ENCODE measurements at regions not wholly inside any gene's neighbourhood (a gene's known extent, or its start where the extent isn't known, plus 50 kb on each side); places are given as distances from the start of the nearest gene placed in this dataset.

GRCh38 chr10:85457191-85457590 lies 909.4 kb downstream of the GRID1 start:
- Histone ChIP-seq H3K4me1 (ENCODE audit: insufficient read depth, low read length) (no peaks in the 10 kb centered on the region), H4K5ac (ENCODE audit: insufficient read length, low read depth, low read length) (no peak overlapping the region), H3K18ac (ENCODE audit: insufficient read length, low read depth, low read length) (no peak overlapping the region), H4K91ac (ENCODE audit: insufficient read length, low read depth, low read length) (no peak overlapping the region), H3K9me3 (ENCODE audit: control insufficient read depth, low read depth, low read length) (no peaks in the 10 kb centered on the region), H3T11ph (ENCODE audit: low read length) (no peak overlapping the region), H2BK15ac (ENCODE audit: low read depth, low read length) (no peak overlapping the region), H3K4ac (ENCODE audit: low read depth, low read length) (no peak overlapping the region), H3K56ac (ENCODE audit: insufficient read length, low read depth, low read length) (no peak overlapping the region), H2AK5ac (ENCODE audit: insufficient read length, low read length) (no peak overlapping the region), H2BK120ac (ENCODE audit: low read depth, low read length, poor library complexity, severe bottlenecking) (no peak overlapping the region), H3K9ac (ENCODE audit: extremely low read depth, insufficient read length, low read length) (no peak overlapping the region), H2AFZ (ENCODE audit: low read length) (no peak overlapping the region), H3K4me2 (ENCODE audit: insufficient read depth, insufficient read length, low read length) (no peak overlapping the region), H3K79me2 (ENCODE audit: insufficient read depth, low read length) (no peaks in the 10 kb centered on the region), H3K79me1 (ENCODE audit: insufficient read depth, low read depth, low read length, poor library complexity, severe bottlenecking) (no peaks in the 10 kb centered on the region), H2BK20ac (ENCODE audit: low read depth, low read length, poor library complexity, severe bottlenecking) (no peak overlapping the region), H4K20me1 (ENCODE audit: control insufficient read depth, insufficient read depth, insufficient read length) (no peaks in the 10 kb centered on the region), H2BK5ac (ENCODE audit: insufficient read length, low read length) (no peak overlapping the region), H3K23ac (ENCODE audit: insufficient read length, low read depth, low read length) (no peak overlapping the region), H3K23me2 (ENCODE audit: insufficient read length, low read depth, low read length, poor library complexity, severe bottlenecking) (no peaks in the 10 kb centered on the region), H3K14ac (ENCODE audit: insufficient read depth, low read length) (no peak overlapping the region), H4K8ac (replicated peaks; ENCODE audit: insufficient read length, low read depth, low read length) (no peak overlapping the region), H3K27ac (ENCODE audit: insufficient read length, low read depth, low read length) (no peak overlapping the region), H2BK12ac (ENCODE audit: insufficient read length, low read depth, low read length) (no peak overlapping the region), H3K27me3 (ENCODE audit: insufficient read depth, low read length) (no peaks in the 10 kb centered on the region)
- Mint-ChIP-seq H3K27ac (no peak overlapping the region; a peak in 1 of 7 replicates), H3K36me3 (ENCODE audit: insufficient read depth in 1 of 3, low read depth in 3 of 3) (no peaks in the 10 kb centered on the region), H3K27me3 (ENCODE audit: low read depth) (no peaks in the 10 kb centered on the region; the same call in none of the 2 replicates), H3K4me1 (no peaks in the 10 kb centered on the region; a peak in 1 of 4 replicates), H3K9me3 (no peaks in the 10 kb centered on the region), H3K4me3 (no peak overlapping the region)
- WGBS (ENCODE audit: extremely low coverage, insufficient read length, low lambda C conversion rate): no CpG with 5 or more reads among the region's 2 CpGs
- DNase-seq: no peak
- TF ChIP-seq CTCF (conservative IDR thresholded peaks at IDR 0.05): no peak

Data from H9 (cell line).